Aorta (tissue), 5 donors: ENCODE measurements at regions not wholly inside any gene's neighbourhood (a gene's known extent, or its start where the extent isn't known, plus 50 kb on each side); places are given as distances from the start of the nearest gene placed in this dataset.

Source experiments
- ATAC-seq: fragments of 200-7000 bp; cut with Tn5 transposase; one replicate; pipeline ENCODE4 v1.9.1; 2022; ENCODE audit warnings: moderate library complexity; ENCODE audit not compliant: low FRiP score
- DNase-seq, 2 donors: peaks; one replicate each; pipeline ENCODE4 v3.0.0-alpha.2; 2020
- H3K27ac ChIP-seq, 2 donors: one replicate each; pipeline ENCODE4 v1.5.1; 2013; ENCODE audit warnings: low read length in 2 of 2, mild to moderate bottlenecking in 2 of 2, moderate library complexity in 2 of 2, control low read depth in 1 of 2, inconsistent platforms in 1 of 2, low read depth in 1 of 2
- H3K27me3 ChIP-seq, 2 donors: one replicate each; pipeline ENCODE4 v1.6.1; 2013; ENCODE audit warnings: control low read depth in 1 of 2, low read length in 1 of 2, mild to moderate bottlenecking in 1 of 2, moderate library complexity in 1 of 2; ENCODE audit not compliant: insufficient read depth in 2 of 2, control insufficient read depth in 1 of 2
- H3K36me3 ChIP-seq, 2 donors: one replicate each; pipeline ENCODE4 v1.6.1; 2013; ENCODE audit warnings: control low read depth in 1 of 2, low read length in 1 of 2, mild to moderate bottlenecking in 1 of 2; ENCODE audit not compliant: insufficient read depth in 2 of 2, control insufficient read depth in 1 of 2
- H3K4me1 ChIP-seq, 2 donors: one replicate each; pipeline ENCODE4 v1.6.1; 2013; ENCODE audit warnings: low read length in 2 of 2, control low read depth in 1 of 2, mild to moderate bottlenecking in 1 of 2, moderate library complexity in 1 of 2; ENCODE audit not compliant: insufficient read depth in 2 of 2, control insufficient read depth in 1 of 2
- H3K4me3 ChIP-seq, 2 donors: one replicate each; pipeline ENCODE4 v1.5.1; 2013; ENCODE audit warnings: low read length in 2 of 2, control low read depth in 1 of 2, mild to moderate bottlenecking in 1 of 2
- H3K9me3 ChIP-seq: one replicate; pipeline ENCODE4 v1.6.1; 2013; ENCODE audit warnings: mild to moderate bottlenecking, low read length; ENCODE audit not compliant: control insufficient read depth
- WGBS, 2 donors: extraction: QIAGEN DNeasy Blood & Tissue Kit; methylation state at CpG; one replicate each; pipeline ENCODE4 v1.1.7; 2013; 5-methylcytosine and 5-hydroxymethylcytosine counted together
- intact Hi-C, 2 donors: fragments of 100-400 bp; cut with DNase I; formaldehyde crosslinking; loops; one replicate each; pipeline versions ENCODE4 v1.14.2 to v1.15.0; 2022
- donor health status: healthy with polysubstance abuse.
- donor health status: Bipolar disorder and iron deficiency.
- donor health status: DM: no; HTN: no; CAD: no.
- donor health status: DM: no; HTN: no; CAD: no.
- donor health status: DM: yes; HTN: yes; CAD: no.

- no peak overlapping the region for H3K27ac ChIP-seq
- H3K4me3 ChIP-seq, result no peak overlapping the region
- ATAC-seq (no peak), DNase-seq (no peak)
- no peaks in the 10 kb centered on the region for H3K36me3 ChIP-seq
- peaks cover 1% of the 10 kb centered on the region for H3K9me3 ChIP-seq
- peaks cover 0 to 2% of the 10 kb centered on the region in 2 donors for H3K27me3 ChIP-seq
- intact Hi-C loops, result no loop called here
- H3K4me1 ChIP-seq, result no peaks in the 10 kb centered on the region
- 88 to 95% methylated on average over 2 of the region's 2 CpGs for WGBS, 2 donors
Measured at GRCh38 chr5:136890431-136891148, 525.2 kb upstream of the TRPC7 start.

GRCh38 chr5:136886608-136887007 lies 521.3 kb upstream of the TRPC7 start:
- Histone ChIP-seq H3K27me3 (peaks cover 0 to 2% of the 10 kb centered on the region in 2 donors), H3K4me3 (no peak overlapping the region), H3K4me1 (no peaks in the 10 kb centered on the region), H3K36me3 (no peaks in the 10 kb centered on the region), H3K27ac (no peak overlapping the region), H3K9me3 (peaks cover 3% of the 10 kb centered on the region)
- ATAC-seq, result no peak
- WGBS, 2 donors, result 72 to 74% methylated on average over 3 of the region's 3 CpGs
- intact Hi-C loops, result no loop called here
- no peak for DNase-seq

- WGBS, 2 donors, result 74 to 82% methylated on average over 4 of the region's 4 CpGs
- Histone ChIP-seq H3K9me3 (no peaks in the 10 kb centered on the region), H3K4me1 (no peaks in the 10 kb centered on the region), H3K36me3 (no peaks in the 10 kb centered on the region), H3K27ac (no peak overlapping the region), H3K27me3 (no peaks in the 10 kb centered on the region), H3K4me3 (no peak overlapping the region)
- no peak for ATAC-seq
- intact Hi-C loops, result no loop called here
- no peak for DNase-seq
Measured at GRCh38 chr5:136864960-136865359, 499.6 kb upstream of the TRPC7 start.

GRCh38 chr5:136856648-136857047 lies 491.3 kb upstream of the TRPC7 start:
- no peaks in the 10 kb centered on the region for H3K36me3 ChIP-seq
- intact Hi-C loops, result no loop called here
- DNase-seq, result no peak

GRCh38 chr5:136853971-136854370 lies 488.6 kb upstream of the TRPC7 start:
- H3K36me3 ChIP-seq, result no peaks in the 10 kb centered on the region
- intact Hi-C loops, result no loop called here
- H3K9me3 ChIP-seq, result peaks cover 1% of the 10 kb centered on the region
- H3K4me3 ChIP-seq, result no peak overlapping the region
- H3K27ac ChIP-seq, result no peak overlapping the region
- DNase-seq (no peak), ATAC-seq (no peak)
- no peaks in the 10 kb centered on the region for H3K27me3 ChIP-seq
- no peaks in the 10 kb centered on the region for H3K4me1 ChIP-seq
- WGBS, 2 donors, result 25 to 43% methylated on average over 1 of the region's 1 CpG

More at GRCh38 chr5:136856648-136857047, 491.3 kb upstream of the TRPC7 start:
- H3K4me3 ChIP-seq, result no peak overlapping the region
- no peak for ATAC-seq
- H3K27me3 ChIP-seq, result no peaks in the 10 kb centered on the region
- no peak overlapping the region for H3K27ac ChIP-seq
- H3K9me3 ChIP-seq, result peaks cover 1% of the 10 kb centered on the region
- 77 to 78% methylated on average over 3 of the region's 3 CpGs for WGBS, 2 donors
- no peaks in the 10 kb centered on the region for H3K4me1 ChIP-seq

GRCh38 chr5:136840601-136841000 lies 475.3 kb upstream of the TRPC7 start:
- no peak overlapping the region for H3K27ac ChIP-seq
- H3K27me3 ChIP-seq, result no peaks in the 10 kb centered on the region
- no peaks in the 10 kb centered on the region for H3K9me3 ChIP-seq
- ATAC-seq (no peak), DNase-seq (no peak)
- H3K4me1 ChIP-seq, result no peaks in the 10 kb centered on the region
- intact Hi-C loops, result no loop called here
- H3K36me3 ChIP-seq, result no peaks in the 10 kb centered on the region
- H3K4me3 ChIP-seq, result no peak overlapping the region

GRCh38 chr5:136836093-136836492 lies 470.7 kb upstream of the TRPC7 start:
- H3K4me1 ChIP-seq, result no peaks in the 10 kb centered on the region
- no peak overlapping the region for H3K4me3 ChIP-seq
- ATAC-seq, result no peak
- H3K9me3 ChIP-seq, result no peaks in the 10 kb centered on the region
- WGBS, 2 donors, result 61 to 69% methylated on average over 1 of the region's 1 CpG
- intact Hi-C loops, result no loop called here
- no peak overlapping the region for H3K27ac ChIP-seq
- no peak for DNase-seq
- no peaks in the 10 kb centered on the region for H3K36me3 ChIP-seq
- H3K27me3 ChIP-seq, result no peaks in the 10 kb centered on the region

- no peak for DNase-seq
- 66 to 69% methylated on average over 1 of the region's 1 CpG for WGBS, 2 donors
- intact Hi-C loops, result no loop called here
- H3K4me3 ChIP-seq, result no peak overlapping the region
- no peak for ATAC-seq
- no peaks in the 10 kb centered on the region for H3K4me1 ChIP-seq
- no peak overlapping the region for H3K27ac ChIP-seq
- H3K36me3 ChIP-seq, result no peaks in the 10 kb centered on the region
- no peaks in the 10 kb centered on the region for H3K27me3 ChIP-seq
- H3K9me3 ChIP-seq, result no peaks in the 10 kb centered on the region
Measured at GRCh38 chr5:136820848-136821247, 455.5 kb upstream of the TRPC7 start.

GRCh38 chr5:136819526-136820302 lies 454.4 kb upstream of the TRPC7 start:
- intact Hi-C loops, result no loop called here
- no peak overlapping the region for H3K27ac ChIP-seq
- 88 to 95% methylated on average over 1 of the region's 1 CpG for WGBS, 2 donors

More at GRCh38 chr5:136819526-136820302, 454.4 kb upstream of the TRPC7 start:
- no peak for ATAC-seq
- Histone ChIP-seq H3K9me3 (no peaks in the 10 kb centered on the region), H3K4me1 (no peaks in the 10 kb centered on the region), H3K36me3 (no peaks in the 10 kb centered on the region), H3K27me3 (no peaks in the 10 kb centered on the region), H3K4me3 (no peak overlapping the region)
- DNase-seq, result no peak
